ENCODE measurements at regions not wholly inside any gene's neighbourhood (a gene's known extent, or its start where the extent isn't known, plus 50 kb on each side); places are given as distances from the start of the nearest gene placed in this dataset.

DNA sequence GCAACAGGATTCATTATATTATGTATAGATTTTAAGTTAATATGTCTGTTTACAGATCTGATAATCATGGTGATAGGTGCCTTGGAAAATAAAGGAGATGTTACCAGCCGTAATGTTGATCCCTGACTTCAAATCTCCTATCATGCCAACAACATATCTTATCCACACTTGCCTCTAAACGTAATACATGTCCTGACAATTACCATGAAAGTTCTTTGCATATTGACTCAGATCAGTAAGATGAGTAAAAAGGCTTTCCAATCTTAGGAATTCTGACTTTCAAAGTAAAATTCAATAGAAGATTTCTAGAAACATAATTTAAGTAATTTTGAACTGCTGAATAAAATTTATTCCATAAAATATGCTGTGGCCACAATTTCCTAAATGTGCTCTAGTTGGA, 513.3 kb downstream of the ANKRD50 start:
- Histone ChIP-seq H3K4me3 (no peak overlapping the region), H3K9me3 (peaks cover 0 to 4% (median 0%) of the 10 kb centered on the region in 4 donors), H3K36me3 (no peaks in the 10 kb centered on the region), H3K27me3 (no peaks in the 10 kb centered on the region), H3K4me1 (peaks cover 0 to 7% (median 0%) of the 10 kb centered on the region in 4 donors), H3K27ac (no peak overlapping the region)
- no peak for DNase-seq (ENCODE audit: low spot score in 2 of 2)
- TF ChIP-seq EP300 (IDR thresholded peaks at IDR 0.05) (no peak), POLR2A (IDR thresholded peaks at IDR 0.05) (no peak)
- TF ChIP-seq, protein P1, sequence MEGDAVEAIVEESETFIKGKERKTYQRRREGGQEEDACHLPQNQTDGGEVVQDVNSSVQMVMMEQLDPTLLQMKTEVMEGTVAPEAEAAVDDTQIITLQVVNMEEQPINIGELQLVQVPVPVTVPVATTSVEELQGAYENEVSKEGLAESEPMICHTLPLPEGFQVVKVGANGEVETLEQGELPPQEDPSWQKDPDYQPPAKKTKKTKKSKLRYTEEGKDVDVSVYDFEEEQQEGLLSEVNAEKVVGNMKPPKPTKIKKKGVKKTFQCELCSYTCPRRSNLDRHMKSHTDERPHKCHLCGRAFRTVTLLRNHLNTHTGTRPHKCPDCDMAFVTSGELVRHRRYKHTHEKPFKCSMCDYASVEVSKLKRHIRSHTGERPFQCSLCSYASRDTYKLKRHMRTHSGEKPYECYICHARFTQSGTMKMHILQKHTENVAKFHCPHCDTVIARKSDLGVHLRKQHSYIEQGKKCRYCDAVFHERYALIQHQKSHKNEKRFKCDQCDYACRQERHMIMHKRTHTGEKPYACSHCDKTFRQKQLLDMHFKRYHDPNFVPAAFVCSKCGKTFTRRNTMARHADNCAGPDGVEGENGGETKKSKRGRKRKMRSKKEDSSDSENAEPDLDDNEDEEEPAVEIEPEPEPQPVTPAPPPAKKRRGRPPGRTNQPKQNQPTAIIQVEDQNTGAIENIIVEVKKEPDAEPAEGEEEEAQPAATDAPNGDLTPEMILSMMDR (IDR thresholded peaks at IDR 0.05), result no peak
- 91 to 95% methylated on average over 2 of the region's 2 CpGs for WGBS, 2 donors

DNA sequence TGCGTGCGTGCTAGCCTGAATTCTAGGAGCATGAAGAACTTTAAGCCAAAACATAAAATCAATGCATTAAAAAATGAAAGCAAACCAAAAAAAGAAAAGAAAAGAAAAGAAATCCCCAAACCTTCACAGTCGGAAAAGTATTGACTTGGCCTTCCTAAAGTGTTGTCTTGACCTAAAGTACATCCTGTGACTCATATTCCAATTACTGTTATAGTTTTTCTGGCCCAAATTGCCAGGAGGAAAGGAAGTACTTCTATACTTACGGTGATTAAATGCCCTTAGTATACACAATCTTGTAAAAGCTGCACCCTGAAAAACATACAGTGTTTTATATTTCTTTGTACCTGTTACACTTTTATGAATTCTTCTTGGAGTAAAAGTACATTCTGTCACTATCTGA, 512.8 kb downstream of the ANKRD50 start:
- no peaks in the 10 kb centered on the region for H3K27me3 ChIP-seq
- H3K36me3 ChIP-seq, result no peaks in the 10 kb centered on the region
- DNase-seq (ENCODE audit: low spot score in 2 of 2), result no peak
- TF ChIP-seq, protein P1 (IDR thresholded peaks at IDR 0.05), result no peak
- TF ChIP-seq POLR2A (IDR thresholded peaks at IDR 0.05) (no peak), EP300 (IDR thresholded peaks at IDR 0.05) (no peak)
- no peak overlapping the region for H3K27ac ChIP-seq
- H3K9me3 ChIP-seq, result no peaks in the 10 kb centered on the region
- H3K4me3 ChIP-seq, result no peak overlapping the region
- WGBS, 2 donors, result 73 to 75% methylated on average over 4 of the region's 4 CpGs
- peaks cover 0 to 7% (median 0%) of the 10 kb centered on the region in 4 donors for H3K4me1 ChIP-seq

DNA sequence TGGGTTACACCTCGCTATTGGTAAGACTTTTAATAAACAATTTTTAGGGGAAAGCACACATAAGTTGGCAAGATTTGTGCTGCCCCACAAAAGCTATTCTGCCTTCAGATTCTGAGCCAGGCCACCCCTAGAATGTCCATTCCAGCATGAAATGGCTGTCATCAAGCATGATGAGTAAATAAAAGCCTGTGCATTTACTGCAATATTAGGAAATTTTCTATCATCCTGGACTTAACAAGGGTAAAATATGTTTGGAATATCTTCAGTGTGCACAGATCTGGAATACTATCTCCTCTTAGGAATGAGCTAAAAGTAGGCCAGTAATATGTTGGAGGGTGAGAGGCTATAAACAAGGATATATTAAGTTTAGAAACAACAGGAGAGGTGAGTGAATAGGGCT, 510.9 kb downstream of the ANKRD50 start:
- DNase-seq (ENCODE audit: low spot score in 2 of 2), result no peak
- Histone ChIP-seq H3K27me3 (no peaks in the 10 kb centered on the region), H3K9me3 (no peaks in the 10 kb centered on the region), H3K4me1 (peaks cover 0 to 7% (median 0%) of the 10 kb centered on the region in 4 donors), H3K36me3 (no peaks in the 10 kb centered on the region), H3K4me3 (no peak overlapping the region), H3K27ac (no peak overlapping the region)
- TF ChIP-seq EP300 (IDR thresholded peaks at IDR 0.05) (no peak), POLR2A (IDR thresholded peaks at IDR 0.05) (no peak)
- TF ChIP-seq, protein P1 (IDR thresholded peaks at IDR 0.05), result no peak
- WGBS, 2 donors, result 81 to 84% methylated on average over 1 of the region's 1 CpG

DNA sequence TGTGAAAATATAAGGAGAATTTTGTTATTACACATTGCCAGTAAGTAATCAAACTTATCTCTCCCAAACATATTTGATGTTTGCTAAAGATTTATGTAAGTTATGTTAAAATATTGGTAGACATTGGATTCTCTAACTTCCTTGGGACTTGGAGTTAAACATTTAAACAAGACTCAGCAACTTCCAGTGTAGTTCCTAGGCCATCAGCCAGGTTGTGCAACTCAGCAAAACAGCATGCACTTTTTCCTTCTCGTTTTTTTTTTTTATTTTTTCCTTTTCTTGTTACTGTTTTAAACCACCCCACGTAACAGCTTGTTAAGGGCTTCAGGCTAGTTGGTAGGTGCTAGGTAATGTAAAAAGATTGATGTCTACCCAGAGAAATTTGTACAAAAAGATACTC, 510.4 kb downstream of the ANKRD50 start:
- WGBS, 2 donors, result 32 to 46% methylated on average over 2 of the region's 2 CpGs
- TF ChIP-seq, protein P1 (IDR thresholded peaks at IDR 0.05), result no peak
- TF ChIP-seq EP300 (IDR thresholded peaks at IDR 0.05) (no peak), POLR2A (IDR thresholded peaks at IDR 0.05) (no peak)
- Histone ChIP-seq H3K27ac (no peak overlapping the region), H3K36me3 (no peaks in the 10 kb centered on the region), H3K27me3 (no peaks in the 10 kb centered on the region), H3K9me3 (no peaks in the 10 kb centered on the region), H3K4me1 (peaks cover 0 to 7% (median 0%) of the 10 kb centered on the region in 4 donors), H3K4me3 (no peak overlapping the region)
- DNase-seq (ENCODE audit: low spot score in 2 of 2), result peak in 1 of 2 donors; percentile 31

DNA sequence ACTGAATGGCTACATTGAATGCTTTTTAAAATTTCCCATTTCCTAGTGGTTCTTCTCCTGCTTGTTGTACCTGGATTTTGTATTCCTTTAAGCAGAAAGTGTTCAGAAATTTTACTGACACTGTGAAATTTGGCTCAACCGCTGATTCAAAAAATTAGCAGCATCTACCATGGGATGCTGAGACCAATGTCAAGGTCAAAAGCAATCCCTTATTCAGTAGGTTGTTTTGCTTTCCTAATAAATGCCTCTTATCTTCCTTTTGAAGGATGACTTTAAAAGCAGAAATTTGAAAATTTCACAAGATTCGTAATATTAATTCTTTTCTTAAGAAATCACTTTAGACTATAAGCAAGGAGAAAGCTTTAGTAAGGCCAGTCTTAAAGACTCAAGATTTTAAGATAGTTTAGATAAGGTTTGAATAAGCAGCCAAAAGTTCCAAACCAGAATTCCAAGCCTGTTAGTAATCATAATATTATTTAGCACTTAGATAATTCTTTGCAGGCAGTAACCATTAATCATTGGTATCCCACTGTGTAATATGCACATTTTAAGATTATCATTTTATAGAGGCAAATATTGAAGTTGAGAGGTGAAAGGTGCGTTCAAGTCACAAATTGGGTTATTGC, 508.8 kb downstream of the ANKRD50 start:
- TF ChIP-seq EP300 (IDR thresholded peaks at IDR 0.05) (no peak), POLR2A (IDR thresholded peaks at IDR 0.05) (no peak)
- TF ChIP-seq, protein P1 (IDR thresholded peaks at IDR 0.05), result no peak
- Histone ChIP-seq H3K4me3 (no peak overlapping the region), H3K9me3 (no peaks in the 10 kb centered on the region), H3K4me1 (peaks cover 0 to 7% (median 0%) of the 10 kb centered on the region in 4 donors), H3K36me3 (no peaks in the 10 kb centered on the region), H3K27me3 (no peaks in the 10 kb centered on the region), H3K27ac (no peak overlapping the region)
- DNase-seq (ENCODE audit: low spot score in 2 of 2), result no peak
- 68 to 74% methylated on average over 3 of the region's 3 CpGs for WGBS, 2 donors
